ENCODE measurements at regions not wholly inside any gene's neighbourhood (a gene's known extent, or its start where the extent isn't known, plus 50 kb on each side); places are given as distances from the start of the nearest gene placed in this dataset.

DNA sequence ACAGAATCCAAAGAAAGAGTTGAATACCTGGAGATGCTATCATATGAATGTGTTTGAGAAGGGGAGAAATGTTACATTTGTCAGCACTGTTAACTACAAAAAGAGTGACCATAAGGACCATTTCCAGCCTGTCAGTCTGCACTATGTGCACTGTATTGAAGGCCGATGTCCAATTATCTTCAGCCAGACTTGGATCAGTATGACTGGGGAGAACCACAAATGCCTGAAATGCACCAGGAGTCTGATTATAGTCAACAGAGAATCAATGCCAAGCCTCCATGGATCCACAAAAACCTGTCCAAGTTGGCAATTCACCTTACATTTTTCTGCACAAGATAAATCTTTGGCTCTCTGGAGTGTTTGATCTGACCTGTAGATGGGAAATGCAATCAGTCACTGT is 697.5 kb upstream of the SGCG start:
- H3K9me3 ChIP-seq (ENCODE audit: insufficient read depth in 2 of 2, low read depth in 1 of 2, low read length in 1 of 2) = no peaks in the 10 kb centered on the region
- no peaks in the 10 kb centered on the region for H3K79me2 ChIP-seq (ENCODE audit: control insufficient read depth in 1 of 2, insufficient read depth in 2 of 2, low read length in 2 of 2)
- ChIA-PET POLR2A (ENCODE audit: partially characterized antibody) (no interaction called here), CTCF (ENCODE audit: partially characterized antibody) (no interaction called here)
- H3K79me1 ChIP-seq (ENCODE audit: low read depth, low read length) = no peaks in the 10 kb centered on the region
- H3K56ac ChIP-seq (replicated peaks; ENCODE audit: insufficient read length, low read depth, low read length) = no peak overlapping the region
- DNase-seq (ENCODE audit: low read depth in 1 of 2, low spot score in 2 of 2) (no peak), FAIRE-seq (no peak)
- H3K4me1 ChIP-seq (replicated peaks in 1 of 4; ENCODE audit: control insufficient read depth in 3 of 4, insufficient read depth in 4 of 4, low read length in 3 of 4) = no peaks in the 10 kb centered on the region
- no peak overlapping the region for H3K23ac ChIP-seq (ENCODE audit: insufficient read length)
- no peak overlapping the region for H4K5ac ChIP-seq (ENCODE audit: insufficient read length, low read depth, low read length)
- no peak overlapping the region for H2BK5ac ChIP-seq (ENCODE audit: low read depth, low read length)
- no peaks in the 10 kb centered on the region for H3K27me3 ChIP-seq (replicated peaks in 1 of 4; ENCODE audit: control insufficient read depth in 3 of 4, extremely low read depth in 1 of 4, insufficient read depth in 3 of 4, low read length in 3 of 4)
- no peak overlapping the region for H4K8ac ChIP-seq (ENCODE audit: extremely low read depth, insufficient read depth, low read length)
- H3K27ac ChIP-seq (ENCODE audit: low read depth, low read length) = no peak overlapping the region
- no peak overlapping the region for H3K9ac ChIP-seq (replicated peaks in 1 of 4; ENCODE audit: extremely low read depth in 1 of 4, low read depth in 3 of 4, low read length in 3 of 4)
- no peaks in the 10 kb centered on the region for H4K20me1 ChIP-seq (replicated peaks in 1 of 2; ENCODE audit: control insufficient read depth in 1 of 2, insufficient read depth in 2 of 2, low read length in 2 of 2)
- H2BK12ac ChIP-seq (ENCODE audit: low read depth, low read length) = no peak overlapping the region
- no peak overlapping the region for H4K91ac ChIP-seq (replicated peaks; ENCODE audit: insufficient read length, low read length)
- H3K23me2 ChIP-seq (ENCODE audit: low read depth, low read length) = no peaks in the 10 kb centered on the region
- TF ChIP-seq MAX (IDR thresholded peaks at IDR 0.05) (no peak), SIN3A (conservative IDR thresholded peaks at IDR 0.05 in 1 of 2, IDR thresholded peaks at IDR 0.05 in 1 of 2; ENCODE audit: low read depth in 1 of 2, low read length in 2 of 2) (no peak), EGR1 (IDR thresholded peaks at IDR 0.05; ENCODE audit: borderline replicate concordance, low read depth, low read length) (no peak), CHD1 (IDR thresholded peaks at IDR 0.05; ENCODE audit: low read depth, low read length) (no peak), TBP (IDR thresholded peaks at IDR 0.05; ENCODE audit: low read depth, low read length) (no peak), CTBP2 (IDR thresholded peaks at IDR 0.05; ENCODE audit: borderline replicate concordance, insufficient read depth, insufficient read length, low read length) (no peak), TAF7 (optimal IDR thresholded peaks at IDR 0.05; ENCODE audit: borderline replicate concordance, low read depth, low read length) (no peak), SAP30 (IDR thresholded peaks at IDR 0.05; ENCODE audit: insufficient read depth, insufficient replicate concordance, low read length) (no peak), SIRT6 (IDR thresholded peaks at IDR 0.05; ENCODE audit: low read length) (no peak), ASH2L (IDR thresholded peaks at IDR 0.05; ENCODE audit: low read length) (no peak), SIX5 (IDR thresholded peaks at IDR 0.05; ENCODE audit: low read depth, low read length) (no peak), CHD2 (IDR thresholded peaks at IDR 0.05; ENCODE audit: low read length) (no peak), RAD21 (IDR thresholded peaks at IDR 0.05 in 1 of 2, conservative IDR thresholded peaks at IDR 0.05 in 1 of 2; ENCODE audit: low read depth in 2 of 2, low read length in 2 of 2) (no peak), POLR2AphosphoS5 (IDR thresholded peaks at IDR 0.05; ENCODE audit: low read depth, low read length) (no peak), BACH1 (IDR thresholded peaks at IDR 0.05; ENCODE audit: low read length) (no peak)
- no peak overlapping the region for H2BK20ac ChIP-seq (ENCODE audit: low read length)
- H3K4ac ChIP-seq (replicated peaks; ENCODE audit: insufficient read length, low read depth, low read length) = no peak overlapping the region
- no peak overlapping the region for H3K14ac ChIP-seq (ENCODE audit: insufficient read length)
- no peak overlapping the region for H2BK15ac ChIP-seq (ENCODE audit: low read length)
- no peak overlapping the region for H3K4me2 ChIP-seq (ENCODE audit: insufficient read depth in 1 of 2, low read depth in 2 of 2, low read length in 2 of 2)
- H2AK5ac ChIP-seq (ENCODE audit: low read depth, low read length) = no peak overlapping the region
- no peak overlapping the region for H3K18ac ChIP-seq (ENCODE audit: extremely low read depth, low read length)
- no peak overlapping the region for H2BK120ac ChIP-seq (replicated peaks; ENCODE audit: low read depth, low read length)
- no peak overlapping the region for H3K4me3 ChIP-seq (ENCODE audit: extremely low read depth in 1 of 4, insufficient read depth in 2 of 4, low read depth in 3 of 4, low read length in 4 of 4)
- H2AFZ ChIP-seq (ENCODE audit: low read length) = no peak overlapping the region
- H3K36me3 ChIP-seq (ENCODE audit: control insufficient read depth in 2 of 4, insufficient read depth in 4 of 4, low read length in 3 of 4) = no peaks in the 10 kb centered on the region
- WGBS, 2 experiments (ENCODE audit: extremely low coverage in 1 of 2, insufficient coverage in 1 of 2, insufficient read length in 1 of 2, insufficient replicate concordance in 2 of 2, low coverage in 1 of 2, low lambda C conversion rate in 2 of 2, missing lambda C conversion rate in 1 of 2) = 96% methylated on average over 1 of the region's 1 CpG; no CpG with 5 or more reads in 1 of the 2 experiments
